Mononuclear cell (primary cell): ENCODE measurements at regions not wholly inside any gene's neighbourhood (a gene's known extent, or its start where the extent isn't known, plus 50 kb on each side); places are given as distances from the start of the nearest gene placed in this dataset.

Experiments used
- H3K27me3 ChIP-seq: 2 replicates; pipeline ENCODE4 v1.6.0; 2011; ENCODE audit warnings: low read length, control low read depth; ENCODE audit not compliant: insufficient read depth
- H3K4me1 ChIP-seq: 2 replicates; pipeline ENCODE4 v1.5.1; 2011; ENCODE audit warnings: mild to moderate bottlenecking, low read length, control low read depth; ENCODE audit not compliant: insufficient read depth
- H3K4me3 ChIP-seq: 2 replicates; pipeline ENCODE4 v1.5.1; 2011; ENCODE audit warnings: mild to moderate bottlenecking, low read length, moderate library complexity
- H3K9me3 ChIP-seq: 2 replicates; pipeline ENCODE4 v1.5.1; 2011; ENCODE audit warnings: low read depth, mild to moderate bottlenecking, control low read depth, low read length

DNA sequence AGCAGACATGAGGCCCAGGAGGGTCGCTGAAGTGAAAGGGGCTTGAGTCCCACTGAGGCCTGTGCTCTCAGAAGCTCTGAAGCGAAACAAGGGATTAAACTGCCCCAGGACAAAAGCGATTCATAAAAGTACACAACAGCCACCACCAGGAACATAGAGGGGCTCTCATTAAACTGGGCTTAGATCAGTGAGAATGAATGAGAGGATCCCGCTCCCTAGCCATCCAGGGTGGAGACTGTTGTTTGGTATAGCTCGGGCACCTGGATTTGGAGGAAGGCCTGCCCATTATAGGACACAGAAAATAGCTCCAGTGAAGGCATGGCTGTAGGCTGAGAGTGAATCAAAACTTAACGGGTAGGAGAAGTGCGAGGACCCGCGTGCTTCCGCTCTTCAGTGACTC, 91.6 kb upstream of the TAB2 start:
- H3K4me3 ChIP-seq = no peak overlapping the region
- peaks cover 10% of the 10 kb centered on the region for H3K4me1 ChIP-seq
- no peaks in the 10 kb centered on the region for H3K9me3 ChIP-seq
- H3K27me3 ChIP-seq = no peaks in the 10 kb centered on the region

DNA sequence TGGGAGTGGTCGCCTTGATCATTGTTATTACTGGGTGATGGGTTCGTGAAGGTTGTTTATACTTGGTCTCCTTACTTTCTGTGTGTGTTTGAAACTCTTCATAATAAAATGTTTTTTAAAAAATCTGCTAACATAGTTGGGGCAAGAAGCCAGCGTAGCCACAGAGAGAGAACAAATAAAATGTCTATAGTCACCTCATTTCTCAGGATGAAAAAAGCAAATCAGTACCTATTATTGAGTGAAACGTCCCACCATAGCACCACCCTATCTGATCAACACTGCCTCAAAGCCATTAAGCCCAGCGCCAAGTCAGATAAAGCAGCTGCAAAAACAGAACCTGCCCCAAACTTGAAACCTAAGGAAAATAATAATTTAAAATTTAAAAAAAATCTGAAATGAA, 89.7 kb upstream of the TAB2 start:
- H3K4me1 ChIP-seq = peaks cover 26% of the 10 kb centered on the region
- H3K4me3 ChIP-seq = no peak overlapping the region
- no peaks in the 10 kb centered on the region for H3K27me3 ChIP-seq
- no peaks in the 10 kb centered on the region for H3K9me3 ChIP-seq

DNA sequence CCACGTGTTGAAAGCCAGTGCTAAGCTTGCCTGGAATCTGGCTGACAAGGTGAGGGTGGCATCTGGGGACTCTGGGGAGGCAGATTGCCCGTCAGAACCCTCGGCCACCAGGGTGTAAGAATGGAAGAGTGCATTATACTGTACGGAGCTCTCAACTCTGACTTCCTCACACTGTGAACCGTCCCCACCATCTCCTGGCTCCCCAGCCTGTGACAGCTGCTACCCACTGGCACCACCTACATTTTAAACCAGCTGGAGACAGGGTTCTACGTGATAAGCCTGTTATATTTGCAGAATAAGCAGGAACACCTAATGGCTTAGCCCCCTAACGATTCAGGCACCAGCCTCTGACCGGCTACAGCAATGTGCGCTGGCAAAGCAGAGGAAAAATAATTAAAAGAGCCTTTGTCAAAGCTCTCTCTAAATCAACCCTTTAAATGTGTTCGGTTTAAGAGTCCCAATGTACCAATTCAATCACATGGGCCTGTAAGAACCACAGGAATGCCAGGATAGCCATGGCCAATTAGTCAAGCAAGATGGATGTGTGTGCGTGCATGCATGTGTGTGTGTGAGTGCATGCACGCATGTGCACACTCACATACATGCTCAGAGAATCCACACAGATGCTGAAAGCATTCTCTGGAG, 89.1 kb upstream of the TAB2 start:
- no peak overlapping the region for H3K4me3 ChIP-seq
- peaks cover 32% of the 10 kb centered on the region for H3K4me1 ChIP-seq
- no peaks in the 10 kb centered on the region for H3K9me3 ChIP-seq
- H3K27me3 ChIP-seq = no peaks in the 10 kb centered on the region

DNA sequence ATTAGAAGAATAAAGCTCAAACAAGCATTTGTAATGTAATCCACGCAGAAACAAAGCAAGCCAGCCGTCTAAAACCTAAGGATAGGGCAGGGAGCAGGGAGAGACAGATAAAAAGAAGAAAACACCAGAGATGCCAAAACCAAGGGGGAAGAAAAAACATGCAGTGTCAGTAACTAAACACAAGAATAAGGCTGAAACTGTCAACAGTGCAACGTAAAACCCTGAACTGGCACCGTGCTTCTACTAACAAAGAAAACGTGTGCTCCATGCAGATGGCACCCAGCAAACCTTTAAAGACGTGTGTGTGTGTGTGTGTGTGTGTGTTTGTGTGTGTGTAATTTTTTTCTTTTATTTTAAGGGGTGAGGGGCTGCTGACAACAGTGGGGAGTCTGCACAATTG, 88.4 kb upstream of the TAB2 start:
- H3K4me3 ChIP-seq = no peak overlapping the region
- peaks cover 37% of the 10 kb centered on the region for H3K4me1 ChIP-seq
- H3K9me3 ChIP-seq = no peaks in the 10 kb centered on the region
- H3K27me3 ChIP-seq = no peaks in the 10 kb centered on the region

DNA sequence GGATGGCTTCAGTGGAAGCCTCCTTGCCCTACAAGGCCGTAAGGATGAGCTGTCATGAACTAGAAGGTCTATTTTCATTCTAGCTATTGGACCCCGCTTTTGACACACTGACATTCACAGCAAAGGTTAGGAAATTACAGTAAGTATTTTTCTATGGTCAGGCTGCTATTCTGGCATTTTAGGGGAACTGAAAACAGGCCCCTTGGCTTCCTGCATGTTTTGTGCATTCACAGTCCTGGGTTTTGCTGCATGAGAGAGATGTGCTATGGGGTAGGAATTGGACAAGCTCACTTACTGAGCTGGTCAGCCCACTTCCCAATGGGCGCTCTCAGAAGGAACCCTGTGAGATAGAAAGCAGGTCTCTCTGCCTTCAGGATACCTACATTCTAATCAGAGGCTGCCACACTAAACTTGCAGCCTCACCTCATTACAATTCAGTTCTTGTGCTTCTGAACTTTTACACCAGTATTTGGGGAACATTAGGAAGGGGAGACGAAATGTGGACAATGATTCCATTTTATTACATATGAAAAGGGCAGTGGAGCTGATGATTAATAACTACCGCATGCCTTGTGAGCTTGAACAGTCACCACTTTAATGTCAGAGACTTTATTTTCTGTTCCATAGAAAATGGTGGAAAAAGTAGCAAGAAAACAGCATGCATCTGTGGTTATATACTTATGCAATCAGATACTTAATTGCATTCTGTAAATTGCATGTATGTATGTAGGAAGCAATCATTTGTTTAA, 86.6 kb upstream of the TAB2 start:
- Histone ChIP-seq H3K4me3 (no peak overlapping the region), H3K27me3 (no peaks in the 10 kb centered on the region), H3K4me1 (peaks cover 55% of the 10 kb centered on the region), H3K9me3 (no peaks in the 10 kb centered on the region)

DNA sequence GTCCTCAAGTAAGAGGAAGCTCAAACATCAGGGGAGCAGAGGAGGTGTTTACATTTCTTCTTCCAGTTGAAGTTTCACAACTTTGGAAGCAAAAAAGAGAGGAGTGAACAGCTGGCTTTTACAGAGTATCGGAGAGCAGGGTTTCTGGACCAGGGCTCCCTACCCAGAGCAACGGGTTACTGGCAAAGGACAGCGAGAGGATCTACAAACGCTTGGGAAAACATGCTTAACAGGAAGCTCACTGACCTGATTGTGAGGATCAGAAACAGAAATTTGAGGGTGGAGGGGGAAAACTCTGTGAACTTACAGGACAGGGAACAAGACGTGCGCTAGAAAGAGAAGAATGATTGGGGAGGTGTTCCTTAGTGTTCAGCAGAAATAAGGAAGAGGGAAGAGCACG, 85.7 kb upstream of the TAB2 start:
- H3K9me3 ChIP-seq = no peaks in the 10 kb centered on the region
- no peak overlapping the region for H3K4me3 ChIP-seq
- peaks cover 57% of the 10 kb centered on the region for H3K4me1 ChIP-seq
- no peaks in the 10 kb centered on the region for H3K27me3 ChIP-seq

DNA sequence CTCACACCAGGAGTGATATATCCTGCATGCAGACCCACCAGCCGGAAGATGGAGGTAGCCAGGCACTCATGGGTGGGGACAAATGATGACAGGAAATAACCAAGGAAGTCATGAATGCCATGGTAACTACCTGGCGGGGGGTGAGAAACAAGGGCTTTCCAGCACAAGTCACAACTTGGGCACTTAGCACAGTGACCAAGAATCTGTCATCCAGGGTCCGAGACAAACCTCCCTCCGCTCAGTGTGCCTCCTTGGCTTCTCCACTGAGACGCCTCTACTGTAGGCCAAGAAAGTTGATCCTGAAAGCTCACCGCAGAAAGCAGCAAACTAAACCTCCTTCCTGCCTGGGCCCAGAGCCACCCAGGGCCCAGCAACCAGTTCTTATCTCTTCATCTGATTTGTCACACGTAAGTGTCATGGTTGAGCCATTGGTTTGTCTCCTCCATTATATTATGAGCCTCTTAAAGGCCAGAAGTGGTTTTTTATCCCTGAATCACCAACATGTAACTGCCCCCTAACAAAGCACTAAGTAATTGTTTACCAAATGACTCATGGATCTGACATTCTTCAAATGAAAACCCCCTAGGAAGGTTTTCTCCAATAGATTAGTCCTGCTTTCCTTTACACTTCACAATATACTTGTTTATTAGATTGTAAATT, 84.3 kb upstream of the TAB2 start:
- Histone ChIP-seq H3K4me3 (no peak overlapping the region), H3K27me3 (no peaks in the 10 kb centered on the region), H3K9me3 (no peaks in the 10 kb centered on the region), H3K4me1 (peaks cover 57% of the 10 kb centered on the region)

DNA sequence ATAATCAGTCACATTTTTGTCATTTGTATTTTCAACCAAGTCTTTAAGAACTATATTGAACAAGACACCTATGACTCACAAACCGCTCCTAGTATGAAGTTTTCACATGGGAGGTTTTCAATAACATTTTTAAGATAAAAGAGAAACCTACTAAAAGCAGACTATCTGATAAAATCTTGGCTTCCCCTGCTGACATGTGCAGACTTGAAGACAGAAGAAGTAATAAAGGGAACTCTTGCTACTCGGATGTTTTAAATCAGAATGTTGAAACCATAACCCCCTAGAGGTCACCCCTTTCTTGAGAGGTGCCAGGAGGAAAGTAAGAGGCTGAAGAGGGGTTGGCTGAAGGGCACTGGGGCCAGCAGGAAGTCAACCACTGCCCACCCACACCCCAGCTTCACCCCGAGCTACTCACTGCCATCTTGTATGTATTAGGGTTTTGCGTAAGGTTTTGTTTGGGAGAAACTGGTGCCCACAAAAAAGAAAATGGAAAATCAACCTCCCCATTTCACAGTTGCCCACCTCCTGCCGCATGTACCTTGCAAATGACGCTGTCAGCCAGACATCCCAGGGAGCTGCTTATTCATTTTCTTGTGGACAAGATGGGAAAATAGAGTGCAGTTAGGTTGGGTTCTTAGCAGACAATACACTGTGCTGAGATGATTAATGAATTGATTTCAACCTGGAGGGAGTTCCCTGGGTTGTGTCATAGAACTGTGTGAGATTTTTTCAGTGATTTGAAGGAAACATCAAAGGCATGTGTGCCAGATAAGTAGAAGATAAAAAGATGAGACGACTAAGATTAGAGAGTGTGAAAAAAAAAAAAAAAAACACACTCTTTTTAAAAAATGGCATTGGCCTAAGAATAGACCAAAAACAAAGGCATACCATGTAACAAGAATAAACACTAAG, 83.2 kb upstream of the TAB2 start:
- Histone ChIP-seq H3K9me3 (no peaks in the 10 kb centered on the region), H3K27me3 (no peaks in the 10 kb centered on the region), H3K4me1 (peaks cover 57% of the 10 kb centered on the region), H3K4me3 (no peak overlapping the region)

DNA sequence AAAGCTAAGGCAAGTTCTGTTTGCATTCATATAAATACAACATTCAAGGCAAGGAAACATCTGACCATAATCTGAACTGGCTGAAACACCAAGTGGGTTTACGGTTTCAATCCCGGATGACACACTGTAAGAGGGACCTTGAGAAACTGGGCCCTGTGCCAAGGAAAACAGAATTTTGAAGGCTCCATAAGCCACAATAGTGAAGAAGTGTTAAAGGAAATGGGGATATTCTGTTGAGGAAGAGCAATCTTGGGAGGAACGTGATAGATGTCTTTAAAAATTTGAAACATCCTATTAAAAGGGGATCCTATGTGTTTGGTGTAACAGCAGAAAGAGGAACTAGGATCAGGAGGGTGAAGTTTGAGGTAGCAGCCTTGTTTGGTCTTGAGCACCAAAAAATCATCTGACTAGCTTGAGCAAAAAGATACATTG, 82.4 kb upstream of the TAB2 start:
- Histone ChIP-seq H3K9me3 (no peaks in the 10 kb centered on the region), H3K27me3 (no peaks in the 10 kb centered on the region), H3K4me1 (peaks cover 55% of the 10 kb centered on the region), H3K4me3 (no peak overlapping the region)

DNA sequence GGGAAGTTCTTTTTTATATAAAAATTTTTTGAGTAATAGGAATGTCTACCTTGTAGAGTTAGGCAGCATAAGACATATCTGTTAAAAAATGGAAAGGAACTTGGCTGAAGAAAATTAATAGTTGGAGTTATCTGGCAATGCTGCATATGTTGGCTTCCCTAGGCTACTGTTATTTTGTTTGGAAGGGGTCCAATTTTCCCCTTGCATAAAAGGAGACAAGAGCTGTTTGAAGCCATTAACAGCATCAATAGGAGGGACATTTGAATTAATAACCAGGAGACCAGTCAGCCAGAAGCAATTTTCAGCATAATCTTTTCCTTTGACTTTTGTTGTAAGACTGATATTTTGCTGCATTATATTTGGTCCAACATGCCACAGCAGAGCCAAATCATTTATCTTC, 80.9 kb upstream of the TAB2 start:
- H3K4me1 ChIP-seq = peaks cover 43% of the 10 kb centered on the region
- no peaks in the 10 kb centered on the region for H3K9me3 ChIP-seq
- H3K27me3 ChIP-seq = no peaks in the 10 kb centered on the region
- H3K4me3 ChIP-seq = no peak overlapping the region

DNA sequence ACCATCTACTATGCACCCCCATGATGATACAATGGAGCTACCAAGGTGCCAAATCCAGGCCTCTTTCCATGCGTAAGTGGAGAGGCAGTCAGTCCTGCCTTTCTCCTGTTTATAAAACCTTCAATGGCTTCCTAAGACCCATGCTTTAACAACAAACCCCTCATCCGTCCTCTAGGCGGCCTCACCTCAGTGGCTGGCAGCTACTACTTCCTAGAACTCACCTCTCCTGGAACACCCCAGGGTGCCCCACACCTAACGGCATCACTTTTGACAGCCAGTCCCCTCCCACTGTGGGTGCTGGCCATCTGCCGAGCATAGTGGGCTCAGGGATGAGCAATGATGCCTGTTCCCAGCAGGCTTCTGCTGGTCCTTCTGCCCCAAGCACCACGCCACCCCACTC, 80.0 kb upstream of the TAB2 start:
- Histone ChIP-seq H3K4me1 (peaks cover 34% of the 10 kb centered on the region), H3K4me3 (no peak overlapping the region), H3K9me3 (no peaks in the 10 kb centered on the region), H3K27me3 (no peaks in the 10 kb centered on the region)

DNA sequence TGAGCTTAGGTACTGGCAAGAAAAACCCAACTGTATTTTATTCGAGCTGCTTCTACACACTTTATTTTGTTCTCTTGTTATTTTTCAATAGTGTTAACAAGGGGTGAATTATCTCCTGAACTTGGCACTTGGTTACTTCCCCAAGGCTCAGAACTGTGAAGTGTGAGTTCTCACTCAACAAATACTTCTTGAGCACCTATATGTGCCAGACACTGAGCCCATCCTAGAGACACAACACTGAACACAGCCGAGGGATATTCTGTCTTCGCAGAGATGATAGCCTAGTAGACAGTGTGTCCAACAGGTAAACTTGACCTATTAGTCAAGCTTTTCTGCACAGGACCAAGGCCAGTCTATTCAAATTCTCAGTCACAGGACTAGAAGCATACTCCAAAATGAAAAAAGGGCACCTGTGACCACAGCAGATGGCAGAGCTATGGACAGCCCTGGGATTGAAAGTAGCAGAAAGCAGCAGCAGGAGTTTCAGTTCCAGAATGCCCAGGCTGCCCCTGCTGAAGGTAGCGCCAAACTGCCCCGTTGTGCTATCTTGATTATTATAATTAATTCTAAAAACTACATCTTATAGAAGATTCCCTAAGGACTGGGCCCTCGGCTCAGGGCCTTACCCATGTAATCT, 77.8 kb upstream of the TAB2 start:
- Histone ChIP-seq H3K4me1 (peaks cover 14% of the 10 kb centered on the region), H3K9me3 (no peaks in the 10 kb centered on the region), H3K27me3 (no peaks in the 10 kb centered on the region), H3K4me3 (no peak overlapping the region)

DNA sequence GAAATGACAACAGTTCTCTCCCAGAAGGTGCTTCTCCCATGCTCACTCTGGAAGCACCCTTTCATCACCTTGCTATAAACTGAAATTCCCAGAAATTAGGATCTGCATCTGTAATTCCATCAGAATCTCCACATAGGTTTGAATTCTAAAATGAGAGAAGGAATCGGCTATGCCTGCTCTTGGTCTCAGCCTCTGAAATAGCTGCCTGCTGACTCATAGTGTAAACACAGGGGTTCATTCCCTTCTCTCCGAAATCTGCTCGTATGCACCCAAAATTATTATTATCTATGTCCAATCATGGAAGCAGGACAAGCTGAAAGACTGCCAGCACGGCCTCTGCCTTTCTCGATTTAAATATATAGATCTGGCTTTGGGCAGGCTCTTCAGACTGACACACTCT, 74.6 kb upstream of the TAB2 start:
- no peak overlapping the region for H3K4me3 ChIP-seq
- peaks cover 22% of the 10 kb centered on the region for H3K4me1 ChIP-seq
- H3K9me3 ChIP-seq = no peaks in the 10 kb centered on the region
- no peaks in the 10 kb centered on the region for H3K27me3 ChIP-seq

DNA sequence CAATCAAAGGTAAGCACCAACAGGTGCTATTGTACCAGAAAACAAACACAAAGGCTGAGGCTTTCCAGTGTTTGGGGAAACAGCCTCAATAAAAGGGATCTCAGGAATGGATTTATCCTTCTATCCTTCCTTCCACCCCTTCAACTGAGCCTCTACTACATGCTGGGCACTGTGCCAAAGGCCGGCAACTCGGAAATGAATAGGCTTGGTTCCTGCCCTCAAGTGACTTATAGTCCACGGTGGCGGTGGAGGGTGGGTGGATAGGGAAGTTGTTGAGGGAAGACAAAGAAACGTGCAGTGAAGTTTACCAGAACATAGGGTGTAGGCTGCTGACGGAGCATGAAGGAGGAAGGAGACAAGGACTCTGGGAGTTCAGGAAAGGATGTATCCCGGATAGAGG, 73.4 kb upstream of the TAB2 start:
- H3K27me3 ChIP-seq = no peaks in the 10 kb centered on the region
- peaks cover 34% of the 10 kb centered on the region for H3K4me1 ChIP-seq
- no peak overlapping the region for H3K4me3 ChIP-seq
- no peaks in the 10 kb centered on the region for H3K9me3 ChIP-seq
